ENCODE measurements at regions not wholly inside any gene's neighbourhood (a gene's known extent, or its start where the extent isn't known, plus 50 kb on each side); places are given as distances from the start of the nearest gene placed in this dataset.

- TF ChIP-seq CTCF (IDR thresholded peaks at IDR 0.05 in 8 of 11, conservative IDR thresholded peaks at IDR 0.05 in 3 of 11) (no peak), POLR2A (IDR thresholded peaks at IDR 0.05) (no peak), POLR2AphosphoS5 (IDR thresholded peaks at IDR 0.05) (no peak)
Observed at GRCh38 chr4:126708716-126709115, 924.0 kb upstream of the INTU start.

Measured in spleen (tissue), 7 donors.